ENCODE measurements at regions not wholly inside any gene's neighbourhood (a gene's known extent, or its start where the extent isn't known, plus 50 kb on each side); places are given as distances from the start of the nearest gene placed in this dataset.

GRCh38 chr19:29305268-29305667, 92.3 kb upstream of the UQCRFS1 start:
- ATAC-seq (no peak), DNase-seq (ENCODE audit: low spot score in 2 of 2) (no peak)
- Mint-ChIP-seq H3K36me3 (no peaks in the 10 kb centered on the region), H3K9me3 (no peaks in the 10 kb centered on the region), H3K27ac (no peak overlapping the region)

- no peaks in the 10 kb centered on the region for H3K9me3 Mint-ChIP-seq
- no peak for ATAC-seq
Measured at GRCh38 chr19:29308977-29309590, 96.1 kb upstream of the UQCRFS1 start.

GRCh38 chr19:29309637-29310036, 96.7 kb upstream of the UQCRFS1 start:
- no peaks in the 10 kb centered on the region for H3K9me3 Mint-ChIP-seq
- no peak for ATAC-seq
- H3K27ac Mint-ChIP-seq, result no peak overlapping the region
- H3K36me3 Mint-ChIP-seq, result no peaks in the 10 kb centered on the region
- no peak for DNase-seq (ENCODE audit: low spot score in 2 of 2)

More at GRCh38 chr19:29308977-29309590, 96.1 kb upstream of the UQCRFS1 start:
- Mint-ChIP-seq H3K27ac (no peak overlapping the region), H3K36me3 (no peaks in the 10 kb centered on the region)
- DNase-seq (ENCODE audit: low spot score in 2 of 2), result no peak

- no peak overlapping the region for H3K27ac Mint-ChIP-seq
- DNase-seq (ENCODE audit: low spot score in 2 of 2), result no peak
- H3K9me3 Mint-ChIP-seq, result no peaks in the 10 kb centered on the region
- H3K36me3 Mint-ChIP-seq, result no peaks in the 10 kb centered on the region
- ATAC-seq, result no peak
Measured at GRCh38 chr19:29311191-29311790, 98.3 kb upstream of the UQCRFS1 start.

- no peaks in the 10 kb centered on the region for H3K36me3 Mint-ChIP-seq
- H3K9me3 Mint-ChIP-seq, result no peaks in the 10 kb centered on the region
- DNase-seq (ENCODE audit: low spot score in 2 of 2) (no peak), ATAC-seq (no peak)
- no peak overlapping the region for H3K27ac Mint-ChIP-seq
Measured at GRCh38 chr19:29315556-29316190, 102.7 kb upstream of the UQCRFS1 start.

- Mint-ChIP-seq H3K9me3 (no peaks in the 10 kb centered on the region), H3K36me3 (no peaks in the 10 kb centered on the region), H3K27ac (no peak overlapping the region)
- DNase-seq (ENCODE audit: low spot score in 2 of 2) (no peak), ATAC-seq (no peak)
Measured at GRCh38 chr19:29318581-29318980, 105.6 kb upstream of the UQCRFS1 start.

- H3K36me3 Mint-ChIP-seq, result no peaks in the 10 kb centered on the region
- ATAC-seq, result no peak
- no peaks in the 10 kb centered on the region for H3K9me3 Mint-ChIP-seq
- no peak overlapping the region for H3K27ac Mint-ChIP-seq
- DNase-seq (ENCODE audit: low spot score in 2 of 2), result no peak
Measured at GRCh38 chr19:29320086-29320485, 107.1 kb upstream of the UQCRFS1 start.

- DNase-seq (ENCODE audit: low spot score in 2 of 2) (no peak), ATAC-seq (no peak)
- no peaks in the 10 kb centered on the region for H3K9me3 Mint-ChIP-seq
- H3K36me3 Mint-ChIP-seq, result no peaks in the 10 kb centered on the region
- H3K27ac Mint-ChIP-seq, result no peak overlapping the region
Measured at GRCh38 chr19:29320618-29321017, 107.7 kb upstream of the UQCRFS1 start.

GRCh38 chr19:29321116-29321515, 108.2 kb upstream of the UQCRFS1 start:
- ATAC-seq (no peak), DNase-seq (ENCODE audit: low spot score in 2 of 2) (no peak)
- no peak overlapping the region for H3K27ac Mint-ChIP-seq
- no peaks in the 10 kb centered on the region for H3K9me3 Mint-ChIP-seq
- no peaks in the 10 kb centered on the region for H3K36me3 Mint-ChIP-seq

- Mint-ChIP-seq H3K36me3 (no peaks in the 10 kb centered on the region), H3K27ac (no peak overlapping the region), H3K9me3 (peaks cover 2 to 16% of the 10 kb centered on the region in 2 donors)
- ATAC-seq (no peak), DNase-seq (ENCODE audit: low spot score in 2 of 2) (no peak)
Measured at GRCh38 chr19:29323021-29323430, 110.1 kb upstream of the UQCRFS1 start.

GRCh38 chr19:29323440-29324290, 110.7 kb upstream of the UQCRFS1 start:
- ATAC-seq, result no peak
- Mint-ChIP-seq H3K36me3 (peaks cover 0 to 3% of the 10 kb centered on the region in 2 donors), H3K9me3 (peaks cover 8 to 22% of the 10 kb centered on the region in 2 donors), H3K27ac (no peak overlapping the region)
- no peak for DNase-seq (ENCODE audit: low spot score in 2 of 2)

GRCh38 chr19:29324291-29324680, 111.3 kb upstream of the UQCRFS1 start:
- peaks cover 0 to 6% of the 10 kb centered on the region in 2 donors for H3K36me3 Mint-ChIP-seq
- H3K9me3 Mint-ChIP-seq, result peaks cover 12 to 22% of the 10 kb centered on the region in 2 donors
- no peak for DNase-seq (ENCODE audit: low spot score in 2 of 2)
- H3K27ac Mint-ChIP-seq, result no peak overlapping the region
- no peak for ATAC-seq

GRCh38 chr19:29324717-29325116, 111.8 kb upstream of the UQCRFS1 start:
- Mint-ChIP-seq H3K36me3 (peaks cover 0 to 6% of the 10 kb centered on the region in 2 donors), H3K27ac (no peak overlapping the region), H3K9me3 (peaks cover 12 to 22% of the 10 kb centered on the region in 2 donors)
- DNase-seq (ENCODE audit: low spot score in 2 of 2), result no peak
- no peak for ATAC-seq

GRCh38 chr19:29325241-29325975, 112.5 kb upstream of the UQCRFS1 start:
- ATAC-seq (no peak), DNase-seq (ENCODE audit: low spot score in 2 of 2) (no peak)
- peaks cover 0 to 6% of the 10 kb centered on the region in 2 donors for H3K36me3 Mint-ChIP-seq
- no peak overlapping the region for H3K27ac Mint-ChIP-seq
- peaks cover 12 to 22% of the 10 kb centered on the region in 2 donors for H3K9me3 Mint-ChIP-seq

- DNase-seq (ENCODE audit: low spot score in 2 of 2) (no peak), ATAC-seq (peak in 1 of 2 donors; percentile 32)
- Mint-ChIP-seq H3K36me3 (peaks cover 0 to 6% of the 10 kb centered on the region in 2 donors), H3K9me3 (peaks cover 12 to 22% of the 10 kb centered on the region in 2 donors), H3K27ac (no peak overlapping the region)
Measured at GRCh38 chr19:29326351-29326750, 113.4 kb upstream of the UQCRFS1 start.
